Skeletal muscle cell (primary cell): ENCODE measurements at regions not wholly inside any gene's neighbourhood (a gene's known extent, or its start where the extent isn't known, plus 50 kb on each side); places are given as distances from the start of the nearest gene placed in this dataset.
"Not testable (repeated sequence)": the region's sequence is repeated elsewhere in the genome, so short reads cannot be mapped to it uniquely, and the experiment has no call there.

ENCODE experiments used
- DNase-seq: peaks from one replicate; pipeline ENCODE4 v3.0.0-alpha.2; 2010; ENCODE audit warnings: low read depth
- H3K4me3 ChIP-seq: 2 replicates; pipeline ENCODE4 v1.5.1; 2011; ENCODE audit warnings: low read depth, mild to moderate bottlenecking, control low read depth, low read length, moderate library complexity

DNA sequence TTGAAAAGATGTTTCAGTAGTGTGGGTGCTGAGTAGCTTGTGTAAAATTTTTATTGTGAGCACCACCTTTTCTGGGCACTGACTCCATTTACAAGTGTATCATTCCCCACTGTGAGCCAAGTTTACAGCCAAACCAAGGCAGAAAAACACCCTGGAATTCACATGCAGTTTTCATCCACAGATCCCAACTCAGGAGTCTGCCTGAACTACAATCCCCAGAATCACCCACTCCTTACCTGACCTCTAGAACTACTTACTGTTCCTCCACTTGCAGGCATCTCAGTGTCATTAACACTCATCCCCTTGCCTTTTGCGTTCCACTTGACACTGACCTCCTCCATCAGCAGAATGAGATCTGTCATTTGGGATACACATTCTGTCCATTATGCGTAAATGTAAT lies 2042.6 kb upstream of the CDH6 start:
- no peak for DNase-seq
- no peak overlapping the region for H3K4me3 ChIP-seq

DNA sequence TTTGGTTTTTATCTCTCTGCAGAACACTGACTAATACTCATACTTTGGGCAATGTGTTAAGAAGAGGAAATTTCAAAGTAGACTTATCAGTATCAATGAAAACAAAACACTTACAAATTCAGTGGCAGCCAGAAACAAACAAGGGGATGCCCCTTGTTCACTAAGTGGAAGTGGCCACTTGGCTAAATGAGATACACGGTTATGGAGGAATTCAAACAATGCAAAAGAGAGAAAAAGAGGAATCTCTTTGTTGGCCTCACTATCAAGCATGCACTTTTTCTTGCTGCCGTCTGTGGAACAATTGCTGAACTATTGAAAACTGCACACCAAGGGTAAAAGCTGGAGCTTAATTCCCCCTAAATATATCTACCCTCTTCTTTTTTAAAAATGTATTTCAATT lies 2044.9 kb upstream of the CDH6 start:
- H3K4me3 ChIP-seq = no peak overlapping the region
- DNase-seq = no peak

GRCh38 chr5:29148073-29148472 lies 2045.4 kb upstream of the CDH6 start:
- no peak for DNase-seq
- no peak overlapping the region for H3K4me3 ChIP-seq

GRCh38 chr5:29143266-29143665 lies 2050.2 kb upstream of the CDH6 start:
- DNase-seq = no peak
- no peak overlapping the region for H3K4me3 ChIP-seq

- no peak for DNase-seq
- H3K4me3 ChIP-seq = no peak overlapping the region
These were observed 2059.1 kb upstream of the CDH6 start for GRCh38 chr5:29134418-29134817.

DNA sequence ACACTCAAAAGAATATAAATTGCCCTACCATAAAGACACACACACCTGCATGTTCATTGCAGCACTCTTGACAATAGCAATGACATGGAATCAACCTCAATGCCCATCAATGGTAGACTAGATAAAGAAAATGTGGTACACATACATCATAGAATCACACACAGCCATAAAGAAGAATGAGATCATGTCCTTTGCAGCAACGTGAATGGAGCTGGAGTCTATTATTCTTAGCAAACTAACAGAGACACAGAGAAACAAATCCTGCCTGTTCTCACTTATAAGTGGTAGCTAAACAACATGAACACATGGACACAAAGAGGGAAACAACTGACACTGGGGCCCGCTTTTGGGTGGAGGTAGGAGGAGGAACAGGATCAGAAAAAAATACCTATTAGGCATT lies 2062.2 kb upstream of the CDH6 start:
- no peak overlapping the region for H3K4me3 ChIP-seq
- DNase-seq = no peak

DNA sequence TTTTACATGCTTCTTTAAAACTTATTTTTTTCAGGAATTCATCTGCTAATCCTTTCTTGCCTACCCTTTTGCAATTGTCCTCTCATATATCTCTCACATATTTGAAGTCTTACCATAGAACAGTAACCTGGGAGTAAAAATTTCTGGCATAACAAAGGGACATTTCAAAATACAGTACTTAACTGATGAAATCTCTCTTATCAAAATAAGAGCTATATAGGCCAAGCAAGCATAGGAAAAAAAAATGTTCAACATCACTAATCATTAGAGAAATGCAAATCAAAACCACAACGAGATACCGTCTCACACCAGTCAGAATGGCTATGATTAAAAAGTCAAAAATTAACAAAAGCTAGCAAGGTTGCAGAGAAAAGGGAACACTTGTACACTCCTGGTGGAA lies 2062.7 kb upstream of the CDH6 start:
- no peak for DNase-seq
- H3K4me3 ChIP-seq = no peak overlapping the region

GRCh38 chr5:29127524-29128156 lies 2065.8 kb upstream of the CDH6 start:
- DNase-seq, H3K4me3 ChIP-seq: not testable (repeated sequence)

- DNase-seq = not testable (repeated sequence)
These were observed 2067.0 kb upstream of the CDH6 start for GRCh38 chr5:29126462-29126861.

DNA sequence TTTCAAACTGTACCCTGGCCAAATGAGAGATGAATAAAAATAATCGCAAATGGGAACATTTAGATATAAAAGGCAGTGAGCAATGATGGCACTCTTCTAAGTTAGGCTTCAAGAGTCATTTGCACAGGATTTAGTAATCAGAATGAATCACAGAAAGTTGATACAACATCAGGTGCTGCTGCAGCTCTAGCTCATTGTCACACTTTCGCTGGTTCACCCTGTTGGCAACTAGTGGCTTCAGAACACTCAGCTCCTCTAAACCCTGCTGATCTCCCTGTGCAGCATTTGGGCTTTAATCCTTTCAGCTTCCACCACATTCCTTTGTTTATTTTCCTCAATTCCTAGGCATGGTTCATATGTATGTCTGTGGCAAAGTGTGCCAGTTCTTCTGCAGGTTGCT lies 2071.2 kb upstream of the CDH6 start:
- no peak for DNase-seq
- H3K4me3 ChIP-seq = no peak overlapping the region

More at GRCh38 chr5:29126462-29126861, 2067.0 kb upstream of the CDH6 start:
- H3K4me3 ChIP-seq = not testable (repeated sequence)

DNA sequence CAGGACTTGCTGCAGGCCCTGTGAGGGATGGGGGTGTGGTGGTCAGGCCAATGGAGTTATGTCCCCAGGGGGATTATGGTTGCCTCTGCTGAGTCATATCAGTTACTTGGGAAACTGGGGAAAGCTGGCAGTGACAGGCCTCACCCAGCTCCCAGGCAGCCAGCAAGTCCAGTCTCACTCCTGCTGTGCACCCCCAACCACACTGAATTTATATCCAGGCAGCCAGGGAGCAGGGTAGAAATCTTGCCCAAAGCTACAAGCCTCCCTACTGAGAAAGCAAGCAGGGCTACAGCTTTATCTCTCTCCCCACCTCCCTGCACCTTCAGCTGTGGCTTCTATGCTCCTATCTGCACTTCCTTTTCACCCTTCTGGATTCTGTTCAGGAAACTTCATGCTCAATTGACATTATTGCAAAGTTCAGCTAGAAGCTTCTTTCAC lies 2076.0 kb upstream of the CDH9 start:
- H3K4me3 ChIP-seq = no peak overlapping the region
- no peak for DNase-seq

DNA sequence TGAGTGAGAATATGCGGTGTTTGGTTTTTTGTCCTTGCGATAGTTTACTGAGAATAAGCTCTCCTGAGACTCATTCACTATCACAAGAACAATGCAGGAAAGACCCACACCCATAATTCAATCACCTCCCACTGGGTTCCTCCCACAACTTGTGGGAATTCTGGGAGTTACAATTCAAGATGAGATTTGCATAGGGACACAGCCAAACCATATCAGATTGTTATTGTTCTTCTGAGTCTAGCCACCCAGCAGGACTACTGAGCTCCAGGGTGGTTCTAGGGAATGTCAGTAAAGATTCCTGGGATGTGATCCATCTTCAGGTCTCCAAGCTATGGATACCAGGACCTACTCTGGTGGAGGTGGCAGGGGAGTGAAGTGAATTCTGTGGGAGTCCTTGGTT lies 2075.1 kb upstream of the CDH9 start:
- no peak for DNase-seq
- no peak overlapping the region for H3K4me3 ChIP-seq

DNA sequence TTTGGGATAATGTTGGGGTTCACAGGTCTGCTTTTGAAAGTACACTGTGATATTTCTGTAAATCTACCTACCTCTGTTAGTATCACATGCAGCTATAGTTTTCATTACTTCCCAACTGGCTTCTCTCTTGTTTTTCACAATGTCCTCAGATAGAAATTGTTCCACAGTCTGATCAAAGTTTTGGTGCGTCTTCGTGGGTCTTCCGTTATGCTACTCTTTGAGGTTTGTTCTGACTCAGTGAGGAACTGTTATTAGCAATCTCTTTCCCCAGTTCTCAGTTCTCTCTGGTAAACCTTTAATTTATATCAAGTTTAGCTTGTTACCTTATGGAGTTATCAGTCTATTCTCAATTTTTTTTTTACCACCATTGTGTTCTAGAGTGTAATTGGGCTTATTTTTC lies 2061.2 kb upstream of the CDH9 start:
- H3K4me3 ChIP-seq = no peak overlapping the region
- no peak for DNase-seq

DNA sequence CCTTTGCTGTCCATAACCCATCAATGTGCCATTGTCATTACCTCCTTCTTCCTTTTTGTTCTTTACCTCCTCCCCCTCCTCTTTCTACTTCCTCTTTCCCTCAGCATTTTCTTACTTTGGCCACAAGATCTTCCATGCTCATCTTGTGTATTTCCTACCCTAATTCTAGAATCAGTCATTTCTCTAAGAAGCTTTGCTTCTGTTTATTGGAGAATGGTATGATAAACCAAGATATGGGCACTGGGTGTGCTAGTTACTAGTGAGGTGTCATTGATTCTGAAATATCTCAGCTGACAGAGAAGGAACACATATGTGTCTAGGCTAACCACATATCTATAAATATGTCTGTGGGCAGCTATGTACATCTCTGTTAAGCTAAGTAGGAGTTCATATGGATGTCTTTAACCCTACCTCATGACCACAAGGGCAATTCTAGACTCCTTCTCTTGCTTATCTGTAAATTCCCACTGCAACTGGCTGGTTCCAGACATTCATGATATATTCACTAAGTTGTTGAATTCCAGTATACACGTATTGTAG lies 2051.3 kb upstream of the CDH9 start:
- no peak for DNase-seq
- H3K4me3 ChIP-seq = no peak overlapping the region

- no peak for DNase-seq
- no peak overlapping the region for H3K4me3 ChIP-seq
These were observed 2046.8 kb upstream of the CDH9 start for GRCh38 chr5:29085142-29085541.

DNA sequence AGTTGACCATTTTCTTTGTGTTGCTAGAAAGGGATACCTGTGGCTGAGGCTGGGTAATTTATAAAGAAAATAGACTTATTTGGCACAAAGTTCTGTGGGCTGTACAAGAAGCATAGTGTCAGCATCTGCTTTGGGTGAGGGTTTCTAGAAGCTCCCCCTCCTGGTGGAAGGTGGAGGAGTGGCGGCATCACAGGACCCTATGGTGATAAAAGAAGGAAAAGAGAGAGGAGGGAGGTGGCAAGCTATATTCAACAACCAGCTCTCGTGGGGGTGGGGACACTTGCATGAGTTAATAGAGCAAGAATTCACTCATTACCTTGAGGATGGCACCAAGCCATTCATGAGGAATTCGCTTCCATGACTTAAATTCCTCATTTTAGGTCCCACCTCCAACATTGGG lies 2041.4 kb upstream of the CDH9 start:
- H3K4me3 ChIP-seq = no peak overlapping the region
- no peak for DNase-seq

- DNase-seq = no peak
These were observed 2039.1 kb upstream of the CDH9 start for GRCh38 chr5:29077451-29077850.

DNA sequence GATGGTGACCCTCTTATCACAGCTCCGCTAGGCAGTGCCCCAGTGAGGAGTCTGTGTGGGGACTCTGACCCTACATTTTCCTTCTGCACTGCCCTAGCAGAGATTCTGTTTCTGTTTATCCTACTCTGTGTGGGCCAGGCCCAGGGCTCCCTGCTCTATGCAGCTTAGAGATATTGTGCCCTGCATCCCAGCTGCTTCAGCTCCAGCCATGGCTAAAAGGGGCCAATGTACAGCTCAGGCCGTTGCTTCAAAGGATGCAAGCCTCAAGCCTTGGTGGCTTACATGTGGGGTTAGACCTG lies 2030.7 kb upstream of the CDH9 start:
- DNase-seq = no peak
- H3K4me3 ChIP-seq = no peak overlapping the region

More at GRCh38 chr5:29077451-29077850, 2039.1 kb upstream of the CDH9 start:
- no peak overlapping the region for H3K4me3 ChIP-seq

DNA sequence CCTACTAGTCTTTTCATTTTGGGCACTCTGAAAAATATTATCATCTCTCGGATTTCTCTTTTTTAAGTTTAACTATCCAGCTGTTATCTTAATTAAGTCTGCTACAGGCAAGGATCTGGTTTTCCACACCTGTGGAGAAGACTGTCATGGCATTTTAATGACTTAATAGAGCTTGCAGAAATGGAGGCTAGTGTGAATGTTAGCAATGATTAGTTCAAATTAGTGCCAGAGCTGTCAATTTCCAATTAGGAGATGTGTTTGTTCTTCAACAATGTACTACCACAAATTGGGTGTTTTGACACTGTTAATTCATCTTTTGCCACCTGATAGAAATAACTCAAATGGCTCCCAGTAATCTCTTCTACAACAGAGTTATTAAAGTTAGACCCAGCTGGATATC lies 2023.0 kb upstream of the CDH9 start:
- DNase-seq = no peak
- no peak overlapping the region for H3K4me3 ChIP-seq

- H3K4me3 ChIP-seq = no peak overlapping the region
- DNase-seq = no peak
These were observed 2016.3 kb upstream of the CDH9 start for GRCh38 chr5:29054694-29055093.

DNA sequence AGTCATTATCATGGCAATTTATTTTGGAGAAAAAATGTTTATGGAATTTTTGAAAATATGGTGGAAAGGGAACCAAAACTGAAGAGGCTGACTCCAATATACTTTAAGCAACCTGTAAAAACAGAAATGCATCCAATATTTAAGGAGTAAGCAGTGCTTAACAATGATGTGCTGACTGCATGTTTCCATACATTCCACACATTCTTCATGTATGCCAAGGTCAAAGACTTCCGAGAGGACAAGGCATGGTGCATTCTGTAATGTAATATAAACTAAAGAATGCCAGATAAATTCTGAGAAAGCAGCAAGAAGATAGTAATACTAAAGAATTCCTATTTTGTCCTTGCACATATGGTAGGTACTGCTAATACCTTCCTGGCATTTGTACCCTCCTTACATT lies 2015.9 kb upstream of the CDH9 start:
- H3K4me3 ChIP-seq = no peak overlapping the region
- DNase-seq = no peak

GRCh38 chr5:29051509-29051908 lies 2013.1 kb upstream of the CDH9 start:
- no peak for DNase-seq

More at GRCh38 chr5:29051509-29051908, 2013.1 kb upstream of the CDH9 start:
- no peak overlapping the region for H3K4me3 ChIP-seq
